Activated CD8-positive, alpha-beta T cell treated with anti-CD3 and anti-CD28 coated beads, Interleukin-2, amount 10 ng/mL, durations not matched to agents 7 days and 5 days (primary cell): ENCODE measurements at regions not wholly inside any gene's neighbourhood (a gene's known extent, or its start where the extent isn't known, plus 50 kb on each side); places are given as distances from the start of the nearest gene placed in this dataset.

Experiments
- ATAC-seq: fragments of 150-1000 bp; cut with Tn5 transposase; one replicate; pipeline ENCODE4 v1.10.0; 2021; ENCODE audit warnings: moderate library complexity
- CTCF ChIA-PET: fragments of 350-600 bp; sonication (Branson Sonifier 250); formaldehyde crosslinking; loops from one replicate; lab custom pipeline; 2021; ENCODE audit warnings: antibody characterized with exemption; lab: Charles Lee
- POLR2A ChIA-PET: fragments of 350-600 bp; sonication (Branson Sonifier 250); formaldehyde crosslinking; loops from one replicate; lab custom pipeline; 2021; ENCODE audit warnings: antibody characterized with exemption; lab: Charles Lee
- DNase-seq: peaks from one replicate; pipeline ENCODE4 v3.0.0-alpha.2; 2020
- H3K27ac Mint-ChIP-seq: one replicate; pipeline ENCODE4 v1.8.0; 2021; ENCODE audit warnings: mild to moderate bottlenecking, mixed read lengths
- H3K27me3 Mint-ChIP-seq: one replicate; pipeline ENCODE4 v1.8.0; 2021; ENCODE audit warnings: low read depth, mixed read lengths
- H3K36me3 Mint-ChIP-seq: one replicate; pipeline ENCODE4 v1.8.0; 2021; ENCODE audit warnings: low read depth, mixed read lengths
- H3K4me1 Mint-ChIP-seq: one replicate; pipeline ENCODE4 v1.8.0; 2021; ENCODE audit warnings: low read depth, mixed read lengths
- H3K4me3 Mint-ChIP-seq: one replicate; pipeline ENCODE4 v1.8.0; 2021; ENCODE audit warnings: mild to moderate bottlenecking, mixed read lengths
- H3K9me3 Mint-ChIP-seq: one replicate; pipeline ENCODE4 v1.8.0; 2022; ENCODE audit warnings: mixed read lengths; ENCODE audit not compliant: insufficient read depth

GRCh38 chr5:109945723-109946480 is 256.2 kb downstream of the MAN2A1 start:
- Mint-ChIP-seq H3K36me3 (no peaks in the 10 kb centered on the region), H3K27me3 (no peaks in the 10 kb centered on the region), H3K4me3 (no peak overlapping the region), H3K9me3 (no peaks in the 10 kb centered on the region), H3K27ac (no peak overlapping the region), H3K4me1 (peaks cover 15% of the 10 kb centered on the region)
- CTCF ChIA-PET, result no interaction called here
- DNase-seq, result no peak
- ATAC-seq, result no peak
- POLR2A ChIA-PET, result no interaction called here

GRCh38 chr5:109946610-109947009 is 256.9 kb downstream of the MAN2A1 start:
- H3K27me3 Mint-ChIP-seq, result no peaks in the 10 kb centered on the region
- ATAC-seq, result no peak
- no peaks in the 10 kb centered on the region for H3K9me3 Mint-ChIP-seq
- no peak overlapping the region for H3K27ac Mint-ChIP-seq
- no peak overlapping the region for H3K4me3 Mint-ChIP-seq
- DNase-seq, result no peak
- POLR2A ChIA-PET, result no interaction called here
- CTCF ChIA-PET, result interaction anchor here (1.5 kb wide), 1 partner anchor 9 kb away, joined by 4 read pairs; no protein-coding TSS in a partner anchor
- no peaks in the 10 kb centered on the region for H3K36me3 Mint-ChIP-seq
- peaks cover 15% of the 10 kb centered on the region for H3K4me1 Mint-ChIP-seq

- ATAC-seq (no peak), DNase-seq (no peak)
- CTCF ChIA-PET, result interaction anchor here (1.5 kb wide), 1 partner anchor 10 kb away, joined by 4 read pairs; no protein-coding TSS in a partner anchor
- Mint-ChIP-seq H3K27ac (no peak overlapping the region), H3K4me1 (peaks cover 15% of the 10 kb centered on the region), H3K9me3 (no peaks in the 10 kb centered on the region), H3K36me3 (no peaks in the 10 kb centered on the region), H3K4me3 (no peak overlapping the region), H3K27me3 (no peaks in the 10 kb centered on the region)
- POLR2A ChIA-PET, result no interaction called here
Observed at GRCh38 chr5:109947667-109948066, 257.9 kb downstream of the MAN2A1 start.

GRCh38 chr5:109950634-109951033 is 260.9 kb downstream of the MAN2A1 start:
- peaks cover 5% of the 10 kb centered on the region for H3K4me1 Mint-ChIP-seq
- H3K9me3 Mint-ChIP-seq, result no peaks in the 10 kb centered on the region
- ChIA-PET POLR2A (no interaction called here), CTCF (no interaction called here)
- H3K4me3 Mint-ChIP-seq, result no peak overlapping the region
- no peaks in the 10 kb centered on the region for H3K27me3 Mint-ChIP-seq
- no peak for DNase-seq
- no peaks in the 10 kb centered on the region for H3K36me3 Mint-ChIP-seq
- no peak overlapping the region for H3K27ac Mint-ChIP-seq
- no peak for ATAC-seq

GRCh38 chr5:109951348-109951747 is 261.6 kb downstream of the MAN2A1 start:
- no peak for ATAC-seq
- no peaks in the 10 kb centered on the region for H3K9me3 Mint-ChIP-seq
- no peak overlapping the region for H3K4me3 Mint-ChIP-seq
- H3K27ac Mint-ChIP-seq, result no peak overlapping the region
- POLR2A ChIA-PET, result no interaction called here
- CTCF ChIA-PET, result interaction anchor here (1.4 kb wide), 1 partner anchor 263 kb away, joined by 4 read pairs; no protein-coding TSS in a partner anchor
- H3K36me3 Mint-ChIP-seq, result no peaks in the 10 kb centered on the region
- H3K4me1 Mint-ChIP-seq, result no peaks in the 10 kb centered on the region
- no peaks in the 10 kb centered on the region for H3K27me3 Mint-ChIP-seq
- no peak for DNase-seq

DNA sequence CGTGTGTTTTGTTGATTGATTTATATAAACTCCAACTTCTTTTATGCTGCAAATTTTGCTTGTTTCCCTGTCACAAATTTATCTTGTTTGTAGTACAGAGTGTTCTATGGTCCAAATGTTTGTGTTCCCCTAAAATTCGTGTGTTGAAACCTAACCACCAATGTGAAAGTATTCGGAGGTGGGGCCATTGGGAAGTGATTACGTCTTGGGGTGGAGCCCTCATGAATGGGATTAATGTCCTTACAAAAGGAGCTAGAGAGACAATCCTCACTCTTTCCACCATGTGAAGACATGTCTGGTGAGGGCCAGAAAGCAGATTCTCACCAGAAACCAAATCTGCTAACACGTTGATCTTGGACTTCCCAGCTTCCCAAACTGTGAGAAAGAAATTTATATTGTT is 262.0 kb downstream of the MAN2A1 start:
- Mint-ChIP-seq H3K4me1 (no peaks in the 10 kb centered on the region), H3K36me3 (no peaks in the 10 kb centered on the region), H3K27me3 (no peaks in the 10 kb centered on the region), H3K27ac (no peak overlapping the region), H3K9me3 (no peaks in the 10 kb centered on the region), H3K4me3 (no peak overlapping the region)
- no peak for DNase-seq
- ATAC-seq, result no peak
- CTCF ChIA-PET, result interaction anchor here (0.7 to 1.4 kb wide), 2 partner anchors 9 to 264 kb away, joined by 3 to 4 read pairs; no protein-coding TSS in a partner anchor
- POLR2A ChIA-PET, result no interaction called here

DNA sequence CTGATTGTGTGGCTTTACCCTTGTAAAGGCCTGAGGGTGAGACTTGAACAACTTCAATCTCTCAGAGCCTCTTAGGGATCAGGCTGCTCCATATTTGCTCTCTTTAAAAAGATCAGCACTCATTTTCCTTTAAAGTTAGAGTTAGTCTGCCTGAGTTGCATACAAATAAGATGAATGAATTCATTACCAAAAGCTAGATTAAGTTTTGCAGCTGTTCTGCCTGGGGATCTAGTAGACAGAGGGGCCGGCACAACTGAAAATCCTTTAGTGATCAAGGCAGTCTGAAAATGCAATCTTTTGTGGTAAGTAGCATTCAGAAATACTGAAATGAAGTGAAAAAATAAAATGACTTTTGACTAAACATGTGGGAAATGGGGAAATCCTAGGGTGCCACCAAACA is 264.0 kb downstream of the MAN2A1 start:
- no peak overlapping the region for H3K4me3 Mint-ChIP-seq
- H3K27ac Mint-ChIP-seq, result no peak overlapping the region
- no peaks in the 10 kb centered on the region for H3K9me3 Mint-ChIP-seq
- POLR2A ChIA-PET, result no interaction called here
- H3K27me3 Mint-ChIP-seq, result no peaks in the 10 kb centered on the region
- CTCF ChIA-PET, result interaction anchor here (1.1 kb wide), 1 partner anchor 95 kb away, joined by 3 read pairs; no protein-coding TSS in a partner anchor
- no peak for DNase-seq
- no peaks in the 10 kb centered on the region for H3K4me1 Mint-ChIP-seq
- no peaks in the 10 kb centered on the region for H3K36me3 Mint-ChIP-seq
- no peak for ATAC-seq

- no peaks in the 10 kb centered on the region for H3K9me3 Mint-ChIP-seq
- no peak for DNase-seq
- no peak for ATAC-seq
- no peaks in the 10 kb centered on the region for H3K27me3 Mint-ChIP-seq
- H3K4me1 Mint-ChIP-seq, result no peaks in the 10 kb centered on the region
- ChIA-PET POLR2A (no interaction called here), CTCF (no interaction called here)
- H3K36me3 Mint-ChIP-seq, result no peaks in the 10 kb centered on the region
- H3K4me3 Mint-ChIP-seq, result no peak overlapping the region
- no peak overlapping the region for H3K27ac Mint-ChIP-seq
Observed at GRCh38 chr5:109956884-109957283, 267.2 kb downstream of the MAN2A1 start.

- CTCF ChIA-PET, result no interaction called here
- H3K27ac Mint-ChIP-seq, result no peak overlapping the region
- no peak for DNase-seq
- H3K4me3 Mint-ChIP-seq, result no peak overlapping the region
- peaks cover 3% of the 10 kb centered on the region for H3K4me1 Mint-ChIP-seq
- ATAC-seq, result no peak
- POLR2A ChIA-PET, result no interaction called here
- H3K27me3 Mint-ChIP-seq, result no peaks in the 10 kb centered on the region
- H3K36me3 Mint-ChIP-seq, result no peaks in the 10 kb centered on the region
- no peaks in the 10 kb centered on the region for H3K9me3 Mint-ChIP-seq
Observed at GRCh38 chr5:109958082-109958481, 268.4 kb downstream of the MAN2A1 start.

DNA sequence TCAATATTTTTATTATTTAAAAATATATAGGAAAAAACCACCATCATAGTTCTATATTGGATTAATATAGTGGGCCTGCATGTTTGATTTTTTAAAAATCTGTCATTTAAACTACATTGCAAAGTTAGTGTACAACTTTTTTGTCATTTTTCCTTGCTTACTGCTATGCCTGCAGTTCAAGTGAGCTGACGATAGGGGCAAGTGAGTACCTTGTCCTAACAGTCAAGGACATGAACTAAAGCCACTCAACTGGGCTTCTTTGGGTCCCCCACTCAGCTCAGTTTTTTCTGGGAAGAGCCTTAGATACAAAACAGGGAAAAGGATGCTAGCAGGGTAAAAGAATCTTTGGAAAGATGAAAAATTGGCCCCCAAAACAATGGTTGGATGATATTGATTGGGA is 269.9 kb downstream of the MAN2A1 start:
- POLR2A ChIA-PET, result no interaction called here
- Mint-ChIP-seq H3K4me3 (no peak overlapping the region), H3K4me1 (peaks cover 3% of the 10 kb centered on the region), H3K9me3 (no peaks in the 10 kb centered on the region), H3K27me3 (no peaks in the 10 kb centered on the region), H3K27ac (no peak overlapping the region), H3K36me3 (no peaks in the 10 kb centered on the region)
- DNase-seq (no peak), ATAC-seq (no peak)
- CTCF ChIA-PET, result no interaction called here

DNA sequence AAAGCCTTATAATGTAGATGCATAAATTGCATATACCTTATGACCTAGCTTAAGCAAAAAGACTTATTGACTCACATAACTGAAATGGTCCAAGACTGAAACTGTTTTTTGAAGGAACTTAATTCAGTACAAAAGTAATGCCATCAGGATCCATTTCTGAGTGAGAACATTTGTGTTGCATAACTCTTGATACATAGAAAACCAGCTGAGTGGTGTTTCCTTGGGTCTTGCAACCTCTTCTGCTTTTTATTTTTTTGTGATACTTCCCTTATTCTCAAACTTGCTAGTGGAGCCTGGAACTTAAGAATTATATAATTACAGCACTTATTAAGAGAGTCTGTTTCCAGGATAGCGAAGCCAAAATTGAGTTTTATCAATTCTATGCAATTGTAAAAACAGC is 272.0 kb downstream of the MAN2A1 start:
- Mint-ChIP-seq H3K27ac (no peak overlapping the region), H3K4me1 (peaks cover 3% of the 10 kb centered on the region), H3K9me3 (no peaks in the 10 kb centered on the region), H3K36me3 (no peaks in the 10 kb centered on the region), H3K4me3 (no peak overlapping the region), H3K27me3 (no peaks in the 10 kb centered on the region)
- ChIA-PET CTCF (no interaction called here), POLR2A (no interaction called here)
- ATAC-seq (no peak), DNase-seq (no peak)

DNA sequence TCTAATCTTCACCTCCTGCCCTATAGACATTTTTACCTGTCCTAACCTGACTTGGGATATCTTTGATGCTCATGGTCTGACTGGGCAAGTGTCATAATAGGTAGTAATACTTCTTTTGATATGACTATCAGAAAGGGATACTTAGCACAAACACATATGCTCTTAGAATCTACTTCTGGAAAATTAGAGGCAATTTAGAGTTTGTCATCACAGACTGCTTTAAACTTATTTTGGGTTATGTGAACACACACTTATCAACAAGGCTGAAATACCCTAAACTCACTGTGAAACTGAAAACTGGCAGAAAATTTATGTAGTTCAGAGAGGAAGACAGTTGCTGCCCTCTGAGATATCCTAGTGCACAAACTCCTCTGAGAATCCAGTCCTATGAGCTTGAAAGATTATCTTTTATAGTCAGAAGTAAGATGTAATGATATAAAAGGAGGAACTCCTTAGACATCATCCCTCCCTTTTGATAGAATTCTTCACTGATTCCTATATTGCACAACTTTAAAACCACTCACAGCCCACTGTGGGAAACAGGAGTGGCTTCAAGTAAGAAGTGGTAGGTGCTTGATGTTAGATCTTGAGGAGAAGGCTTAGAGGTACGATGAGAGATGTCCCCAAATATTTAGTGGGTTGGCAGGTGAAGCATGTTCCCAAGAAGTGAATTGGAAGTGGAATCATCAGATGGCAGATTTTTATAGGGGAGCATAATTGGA is 273.3 kb downstream of the MAN2A1 start:
- ATAC-seq (no peak), DNase-seq (no peak)
- H3K27me3 Mint-ChIP-seq, result no peaks in the 10 kb centered on the region
- CTCF ChIA-PET, result interaction anchor here (1.3 kb wide), 1 partner anchor 91 kb away, joined by 3 read pairs; no protein-coding TSS in a partner anchor
- peaks cover 3% of the 10 kb centered on the region for H3K4me1 Mint-ChIP-seq
- no peak overlapping the region for H3K27ac Mint-ChIP-seq
- no peaks in the 10 kb centered on the region for H3K36me3 Mint-ChIP-seq
- H3K4me3 Mint-ChIP-seq, result no peak overlapping the region
- POLR2A ChIA-PET, result no interaction called here
- H3K9me3 Mint-ChIP-seq, result no peaks in the 10 kb centered on the region
